ENCODE measurements at regions not wholly inside any gene's neighbourhood (a gene's known extent, or its start where the extent isn't known, plus 50 kb on each side); places are given as distances from the start of the nearest gene placed in this dataset.

DNA sequence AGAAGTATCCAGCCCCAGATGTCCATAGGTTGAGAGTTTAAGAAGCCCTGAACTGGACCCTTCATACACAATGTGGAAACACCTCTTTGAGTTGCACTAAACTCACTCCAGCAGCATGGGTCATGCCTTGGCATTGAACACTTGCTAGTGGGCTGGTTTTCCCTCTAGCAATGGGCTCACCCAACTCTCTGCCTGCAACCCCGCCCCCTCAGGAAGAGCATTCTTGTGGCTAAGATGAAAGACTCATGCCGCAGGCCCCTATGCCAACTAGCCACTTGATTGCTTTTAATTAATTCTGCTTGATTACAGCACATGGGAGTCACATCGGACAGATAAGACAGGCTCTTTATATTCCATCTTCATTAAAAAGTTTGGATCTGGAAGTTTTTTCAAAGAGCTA is 136.5 kb upstream of the GJB5 start:
- DNase-seq, result no peak

DNA sequence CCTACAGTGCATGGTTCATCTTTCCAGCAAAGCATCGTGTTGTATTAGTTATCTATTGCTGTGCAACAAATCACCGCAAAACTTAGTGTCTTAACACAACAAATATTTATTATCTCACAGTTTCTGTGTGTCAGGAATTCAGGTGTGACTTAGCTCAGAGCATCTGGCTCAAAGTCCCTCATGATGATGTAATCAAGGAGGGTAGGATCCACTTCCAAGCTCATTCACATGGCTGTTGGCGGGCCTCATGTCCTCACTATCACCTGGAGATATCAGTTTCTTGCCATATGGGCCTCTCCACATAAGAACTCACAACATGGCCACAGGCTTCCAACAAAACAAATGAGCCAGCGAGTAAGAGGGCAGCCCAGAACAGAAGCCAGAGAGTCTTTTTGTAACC is 135.6 kb upstream of the GJB5 start:
- no peak for DNase-seq

DNA sequence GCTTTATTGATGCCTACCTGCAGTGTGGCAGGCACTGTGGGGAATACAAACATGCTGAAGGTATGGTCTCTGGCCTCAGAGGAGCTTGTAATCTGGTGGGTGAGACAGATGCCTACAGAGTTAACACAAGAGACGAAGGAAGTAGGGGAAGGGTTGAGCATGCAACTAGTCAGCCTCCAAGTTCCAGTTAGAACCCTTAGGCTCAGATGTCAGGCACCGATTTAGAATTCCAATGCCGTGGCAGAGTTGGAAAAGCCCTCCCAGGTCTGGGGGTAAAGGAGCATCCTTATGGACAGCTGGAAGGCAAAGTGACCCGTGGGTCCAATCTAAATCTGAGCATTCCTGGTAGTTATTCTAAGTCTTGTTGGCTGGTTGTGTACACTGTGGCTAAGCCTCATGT is 132.9 kb upstream of the GJB5 start:
- DNase-seq, result no peak

- DNase-seq, result no peak
These were observed 129.3 kb upstream of the GJB5 start for GRCh38 chr1:34625521-34626015.

DNA sequence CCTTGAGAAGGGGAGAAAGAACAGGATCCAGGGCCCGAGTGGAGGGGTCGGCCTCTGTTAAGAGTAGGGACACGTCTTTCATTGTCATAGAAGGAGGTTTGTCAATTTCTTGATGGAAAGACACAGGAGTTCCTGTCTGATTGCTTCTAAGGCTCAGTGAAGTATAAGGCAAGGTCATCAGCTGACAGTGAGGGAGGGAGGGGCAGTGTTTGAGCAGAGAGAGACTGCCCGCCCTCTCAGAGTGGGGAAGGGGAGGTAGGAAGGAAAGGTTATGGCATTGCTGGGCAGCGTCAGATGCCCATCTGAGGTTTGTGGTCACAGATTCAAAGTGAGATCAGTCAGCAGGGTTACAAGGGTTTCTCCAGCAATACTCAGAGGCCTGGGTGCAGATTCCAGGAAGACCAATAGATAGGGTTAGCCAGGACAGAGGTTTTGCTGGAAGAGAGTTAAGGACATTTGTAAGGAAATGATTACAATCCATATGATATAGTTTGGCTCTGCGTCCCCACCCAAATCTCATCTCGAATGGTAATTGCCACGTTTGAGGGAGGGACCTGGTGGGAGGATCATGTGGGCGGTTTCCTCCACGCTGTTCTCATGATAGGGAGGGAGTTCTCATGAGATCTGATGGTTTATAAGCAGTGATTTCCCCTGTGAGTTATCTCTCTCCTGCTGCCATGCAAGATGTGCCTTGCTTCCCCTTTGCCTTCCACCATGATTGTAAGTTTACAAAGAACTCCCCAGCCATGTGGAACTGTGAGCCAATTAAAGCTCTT is 127.2 kb upstream of the GJB5 start:
- DNase-seq, result no peak

- no peak for DNase-seq
These were observed 123.7 kb upstream of the GJB5 start for GRCh38 chr1:34631126-34631525.

- DNase-seq, result no peak
These were observed 115.1 kb upstream of the GJB5 start for GRCh38 chr1:34639701-34640100.

DNA sequence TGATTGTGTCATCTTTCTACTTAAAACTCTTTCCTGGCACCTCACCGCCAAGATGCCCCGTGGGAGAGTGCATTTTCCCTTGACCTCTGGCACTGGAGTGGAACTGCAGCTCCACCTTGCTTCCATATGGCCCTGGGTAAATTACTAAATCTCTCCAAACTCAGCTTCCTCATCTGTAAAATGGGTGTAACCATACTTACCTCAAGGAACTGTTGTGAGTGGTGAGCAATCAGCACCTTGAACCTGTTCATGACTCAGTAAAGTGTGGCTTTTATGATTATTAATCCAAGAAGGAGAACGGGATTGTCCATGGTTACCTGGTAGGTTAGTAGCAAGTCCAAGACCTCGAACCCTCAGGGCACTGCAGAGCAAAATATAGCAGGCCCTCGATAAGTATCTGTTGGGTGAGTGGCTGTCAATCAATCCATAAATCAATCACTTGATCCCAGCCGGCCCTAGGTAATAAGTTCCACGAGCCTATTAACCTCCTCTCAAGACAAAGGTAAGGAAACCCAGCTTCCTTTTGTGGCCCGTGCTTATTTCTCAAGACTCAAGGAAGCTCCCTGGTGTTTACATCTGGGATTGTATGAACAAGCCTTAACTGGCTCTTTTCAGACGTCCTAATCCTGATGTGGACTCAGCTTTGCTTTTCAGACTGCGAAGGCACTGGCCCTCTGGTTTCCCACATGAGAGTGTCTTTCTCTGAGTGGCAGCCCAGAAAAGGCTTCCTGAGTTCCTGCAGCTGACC is 114.0 kb upstream of the GJB5 start:
- no peak for DNase-seq

GRCh38 chr1:34642679-34643078 is 112.2 kb upstream of the GJB5 start:
- DNase-seq, result no peak

DNA sequence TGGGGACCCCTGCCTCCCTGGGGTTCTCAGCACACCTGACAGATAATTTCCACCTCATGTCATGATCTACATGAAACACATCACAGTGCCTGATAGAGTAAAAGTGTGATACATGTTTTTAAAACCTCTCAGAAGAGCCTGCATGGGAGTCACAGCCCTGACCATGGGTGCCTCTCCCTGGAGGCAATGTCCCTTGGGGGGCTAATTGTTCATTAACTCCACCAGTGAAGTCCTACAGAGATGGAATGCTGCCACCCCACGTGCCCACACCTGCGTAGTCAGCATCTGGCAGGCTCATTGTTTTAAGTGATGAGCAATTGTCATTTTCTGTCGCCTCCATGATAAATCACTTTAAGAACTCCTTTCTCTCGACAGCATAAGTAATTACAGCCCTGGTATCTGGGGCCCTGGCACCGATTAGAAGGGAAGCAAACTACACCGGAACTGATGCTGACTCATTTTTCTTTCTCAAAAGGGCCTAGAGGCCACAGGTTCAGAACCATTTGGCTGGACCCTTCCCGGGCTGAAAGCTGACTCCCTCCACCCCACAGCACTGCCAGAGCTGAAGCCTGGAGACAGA is 109.6 kb upstream of the GJB5 start:
- no peak for DNase-seq

DNA sequence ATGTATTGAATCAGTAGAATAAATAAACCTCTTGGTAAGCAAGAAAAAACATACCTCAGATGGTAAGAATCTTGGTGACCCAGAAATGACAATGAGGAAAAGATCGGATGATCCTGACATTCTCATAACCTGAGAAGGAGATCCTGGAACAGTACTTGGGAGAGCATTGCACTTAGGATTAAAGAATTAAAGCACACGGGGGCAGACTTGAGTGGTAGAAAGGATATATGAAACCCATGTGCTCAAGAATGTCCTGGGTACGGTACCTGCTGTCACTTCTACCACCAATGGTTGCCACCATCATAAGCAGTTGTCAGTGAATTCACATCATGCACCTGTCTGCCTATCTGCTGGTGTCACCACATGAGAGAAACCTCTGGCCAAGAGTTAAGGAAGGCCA is 108.9 kb upstream of the GJB5 start:
- no peak for DNase-seq

- no peak for DNase-seq
These were observed 106.3 kb upstream of the GJB5 start for GRCh38 chr1:34648501-34648900.

- no peak for DNase-seq
These were observed 104.8 kb upstream of the GJB5 start for GRCh38 chr1:34650090-34650489.

- DNase-seq, result no peak
These were observed 104.0 kb upstream of the GJB5 start for GRCh38 chr1:34650800-34651199.

DNA sequence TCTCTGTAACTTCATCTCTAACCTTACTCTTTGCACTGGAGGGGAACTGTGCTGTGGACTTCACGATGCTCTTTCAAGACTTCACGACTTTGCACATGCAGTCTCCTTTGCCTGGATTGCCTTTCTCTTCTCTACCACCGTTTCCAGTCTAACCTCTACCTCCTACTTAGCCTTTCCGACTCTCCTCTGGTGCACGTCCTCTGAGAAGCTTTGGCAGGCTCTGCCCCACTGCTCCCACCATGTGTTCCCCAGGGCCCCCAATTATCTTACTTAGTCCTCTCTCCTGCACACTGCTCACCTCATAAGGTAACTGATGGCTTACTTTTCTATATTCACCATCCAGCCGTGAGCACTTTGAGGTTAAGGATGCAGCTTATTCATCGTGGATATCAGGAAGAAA is 101.7 kb upstream of the GJB5 start:
- no peak for DNase-seq

DNA sequence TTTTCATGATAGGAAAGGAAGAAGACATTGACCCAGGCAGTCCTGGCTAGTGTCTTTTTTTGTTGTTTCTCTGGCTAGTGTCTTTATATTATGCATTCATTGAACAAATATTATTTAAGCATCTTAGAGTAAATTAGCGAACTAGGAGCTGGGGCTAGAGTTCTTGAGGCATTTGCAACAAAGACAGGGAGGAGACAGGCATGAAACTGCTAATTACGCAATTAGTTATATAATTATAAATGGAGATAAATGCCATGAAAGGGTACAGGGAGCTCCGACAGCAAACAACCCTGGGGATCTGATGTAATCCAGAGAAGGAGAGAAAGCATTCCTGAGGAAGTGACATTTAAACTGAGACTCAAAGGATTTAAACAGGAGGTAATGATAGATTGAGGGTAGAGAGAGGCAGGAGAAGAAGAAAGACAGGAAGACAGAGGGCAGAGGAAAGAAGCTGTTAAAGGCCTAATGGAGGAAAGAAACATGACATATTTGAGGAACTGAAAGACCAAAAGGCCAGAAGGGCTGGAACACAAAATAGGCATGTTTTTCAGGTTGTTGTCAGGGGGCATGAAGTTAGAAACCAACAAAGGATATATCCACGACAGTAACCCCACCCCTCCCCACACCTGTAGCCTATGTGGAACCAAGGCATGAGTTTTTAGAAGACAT is 99.5 kb upstream of the GJB5 start:
- no peak for DNase-seq

GRCh38 chr1:34655875-34656240 is 99.0 kb upstream of the GJB5 start:
- DNase-seq, result no peak

DNA sequence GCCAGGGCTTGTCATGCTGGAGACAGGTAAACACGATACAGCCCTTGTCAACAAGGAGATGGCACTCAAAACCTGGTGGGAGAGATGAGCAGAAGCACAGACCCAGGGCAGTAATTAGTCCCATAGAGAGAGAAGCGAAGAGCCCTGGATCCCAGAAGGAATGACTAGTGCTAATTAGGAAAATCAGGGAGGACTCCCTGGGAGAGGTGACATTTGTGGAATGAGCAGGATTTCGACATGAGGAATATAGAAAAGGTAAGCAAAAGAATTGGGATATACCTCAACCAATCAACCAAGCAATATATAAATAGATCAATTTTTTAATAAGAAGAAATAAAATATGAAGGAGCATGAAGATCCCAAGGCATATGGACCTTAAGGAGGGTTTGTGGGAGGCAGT is 98.5 kb upstream of the GJB5 start:
- no peak for DNase-seq

DNA sequence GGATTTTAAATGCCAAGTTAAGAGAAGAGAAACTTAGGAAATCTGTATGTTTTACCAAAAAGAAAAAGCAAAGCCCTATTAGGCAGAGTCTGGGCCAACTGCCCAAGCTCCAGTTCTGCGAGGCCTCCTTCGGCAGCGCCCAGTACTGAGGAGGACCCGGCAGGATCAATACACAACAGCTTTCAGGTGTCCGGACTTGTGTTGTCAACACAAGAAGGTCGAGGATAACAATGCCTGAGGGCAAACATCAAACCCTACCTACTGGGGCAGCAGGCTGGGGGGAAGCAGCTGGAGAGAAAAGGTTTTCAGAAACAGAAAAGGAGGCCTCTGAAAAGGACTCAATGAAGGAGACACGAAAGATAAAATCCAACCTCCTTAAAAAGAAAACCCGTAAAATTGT is 98.1 kb upstream of the GJB5 start:
- no peak for DNase-seq

DNA sequence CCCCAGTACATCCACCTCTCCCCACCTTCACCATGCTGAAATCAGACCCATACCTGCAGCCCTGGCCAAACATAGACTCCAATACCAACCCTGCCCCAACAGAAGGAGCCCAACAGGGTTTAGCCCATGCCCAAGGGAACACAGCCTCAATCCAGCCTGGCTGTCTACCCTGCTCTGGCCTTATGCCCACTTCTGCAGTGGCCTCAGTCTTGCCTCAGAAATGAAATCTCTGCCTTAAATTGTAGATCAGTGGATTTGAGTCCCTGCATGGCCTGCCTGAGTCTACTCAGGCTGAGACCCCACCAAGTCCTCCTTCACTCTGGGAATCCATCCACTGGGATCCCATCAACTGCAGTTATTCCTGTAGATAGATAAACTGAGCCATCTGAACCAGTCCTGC is 97.6 kb upstream of the GJB5 start:
- no peak for DNase-seq

GRCh38 chr1:34657849-34658248 is 97.0 kb upstream of the GJB5 start:
- no peak for DNase-seq

GRCh38 chr1:34663031-34663430 is 91.8 kb upstream of the GJB5 start:
- DNase-seq, result no peak

- DNase-seq, result no peak
These were observed 86.8 kb upstream of the GJB5 start for GRCh38 chr1:34668063-34668462.

DNA sequence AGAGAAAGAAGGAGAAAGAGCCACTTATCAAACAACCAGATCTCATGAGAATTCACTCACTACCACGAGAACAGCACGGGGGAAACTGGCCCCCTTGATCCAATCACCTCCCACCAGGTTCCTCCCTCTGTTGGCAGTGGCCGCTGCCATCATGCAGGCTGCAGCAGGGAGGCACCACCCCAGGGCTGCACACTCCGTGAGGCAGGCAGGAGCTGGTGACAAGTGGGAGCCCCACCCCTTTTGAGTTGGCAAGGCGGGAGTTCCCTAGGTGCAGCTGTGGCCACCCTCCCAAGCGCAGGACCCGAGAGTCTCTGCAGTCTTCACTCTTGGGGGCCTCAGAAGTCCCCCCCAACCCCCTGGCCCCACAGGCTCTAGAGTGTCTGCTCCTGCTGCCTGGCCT is 83.9 kb upstream of the GJB5 start:
- no peak for DNase-seq
